Globus pallidus (tissue), 1 donor: ENCODE measurements at regions not wholly inside any gene's neighbourhood (a gene's known extent, or its start where the extent isn't known, plus 50 kb on each side); places are given as distances from the start of the nearest gene placed in this dataset.
A peak's percentile ranks its signal among the peaks of the same experiment; 100 is the strongest.

Experiments used
- DNase-seq: peaks from one replicate; pipeline ENCODE4 v3.0.0-alpha.2; 2015; ENCODE audit warnings: low spot score

- no peak for DNase-seq
These were observed 663.6 kb downstream of the BCL11B start for GRCh38 chr14:98608071-98609060.

- no peak for DNase-seq
These were observed 659.4 kb downstream of the BCL11B start for GRCh38 chr14:98612434-98613200.

- DNase-seq, result no peak
These were observed 657.3 kb downstream of the BCL11B start for GRCh38 chr14:98614741-98615140.

- DNase-seq, result no peak
These were observed 649.6 kb downstream of the BCL11B start for GRCh38 chr14:98622208-98623051.

- no peak for DNase-seq
These were observed 648.1 kb downstream of the BCL11B start for GRCh38 chr14:98623788-98624415.

- DNase-seq, result peak; percentile 95
These were observed 638.6 kb downstream of the BCL11B start for GRCh38 chr14:98633380-98633779.

GRCh38 chr14:98634043-98634820 is 637.8 kb downstream of the BCL11B start:
- DNase-seq, result no peak

GRCh38 chr14:98638366-98638765 is 633.6 kb downstream of the BCL11B start:
- DNase-seq, result no peak

- no peak for DNase-seq
These were observed 624.2 kb downstream of the BCL11B start for GRCh38 chr14:98647754-98648153.

- DNase-seq, result no peak
These were observed 621.0 kb downstream of the BCL11B start for GRCh38 chr14:98651037-98651436.

- DNase-seq, result no peak
These were observed 607.0 kb downstream of the BCL11B start for GRCh38 chr14:98665007-98665406.

- no peak for DNase-seq
These were observed 605.5 kb downstream of the BCL11B start for GRCh38 chr14:98666545-98666944.

- no peak for DNase-seq
These were observed 590.0 kb downstream of the BCL11B start for GRCh38 chr14:98682033-98682432.

GRCh38 chr14:98682726-98683125 is 589.3 kb downstream of the BCL11B start:
- no peak for DNase-seq

- no peak for DNase-seq
These were observed 587.5 kb downstream of the BCL11B start for GRCh38 chr14:98684468-98684867.

- DNase-seq, result peak; percentile 38
These were observed 586.3 kb downstream of the BCL11B start for GRCh38 chr14:98685725-98686124.

- no peak for DNase-seq
These were observed 583.6 kb downstream of the BCL11B start for GRCh38 chr14:98688446-98688845.

GRCh38 chr14:98689951-98690350 is 582.0 kb downstream of the BCL11B start:
- DNase-seq, result no peak

GRCh38 chr14:98692832-98693231 is 579.2 kb downstream of the BCL11B start:
- no peak for DNase-seq

- DNase-seq, result no peak
These were observed 577.5 kb downstream of the BCL11B start for GRCh38 chr14:98694541-98694940.

- no peak for DNase-seq
These were observed 576.2 kb downstream of the BCL11B start for GRCh38 chr14:98695809-98696208.
